Neural cell (in vitro differentiated cells): ENCODE measurements at regions not wholly inside any gene's neighbourhood (a gene's known extent, or its start where the extent isn't known, plus 50 kb on each side); places are given as distances from the start of the nearest gene placed in this dataset.

ENCODE experiments used
- H2AFZ ChIP-seq: fragments of 200-600, 300-800 bp; sonication (generic), shearing (Covaris generic); 2 replicates; pipeline ENCODE4 v1.6.0; 2014; ENCODE audit warnings: low read depth, mild to moderate bottlenecking, antibody characterized with exemption, low read length, moderate library complexity
- H3F3A ChIP-seq: fragments of 200-600 bp; shearing (Covaris generic); 2 replicates; pipeline ENCODE4 v1.6.1; 2016; ENCODE audit warnings: mild to moderate bottlenecking, moderate library complexity, mixed read lengths, antibody characterized with exemption, low read length; ENCODE audit not compliant: insufficient read depth, poor library complexity, severe bottlenecking
- H3K27ac ChIP-seq: fragments of 200-600, 300-800 bp; sonication (generic), shearing (Covaris generic); 2 replicates; pipeline ENCODE4 v1.5.1; 2014; ENCODE audit warnings: mild to moderate bottlenecking, low read length, moderate library complexity
- H3K27me3 ChIP-seq: fragments of 300-800, 200-600 bp; sonication (generic), shearing (Covaris generic); 2 replicates; pipeline ENCODE4 v1.6.0; 2014; ENCODE audit warnings: mild to moderate bottlenecking, low read depth, low read length, moderate library complexity; ENCODE audit not compliant: insufficient read depth
- H3K36me3 ChIP-seq: fragments of 300-800, 200-600 bp; sonication (generic), shearing (Covaris generic); 2 replicates; pipeline ENCODE4 v1.5.1; 2014; ENCODE audit warnings: mild to moderate bottlenecking, antibody characterized with exemption, low read length, moderate library complexity; ENCODE audit not compliant: insufficient read depth
- H3K4me2 ChIP-seq: fragments of 300-800, 200-600 bp; sonication (generic), shearing (Covaris generic); 2 replicates; pipeline ENCODE4 v1.6.0; 2014; ENCODE audit warnings: mild to moderate bottlenecking, low read length
- H3K4me3 ChIP-seq: fragments of 300-800, 200-600 bp; sonication (generic), shearing (Covaris generic); 2 replicates; pipeline ENCODE4 v1.5.1; 2014; ENCODE audit warnings: mild to moderate bottlenecking, low read length, moderate library complexity
- H3K79me2 ChIP-seq: fragments of 200-600 bp; shearing (Covaris generic); replicated peaks from 2 replicates; pipeline ENCODE4 v1.6.0; 2014; ENCODE audit warnings: mild to moderate bottlenecking, low read length, moderate library complexity; ENCODE audit not compliant: insufficient read depth
- H3K9ac ChIP-seq: fragments of 300-800, 200-600 bp; sonication (generic), shearing (Covaris generic); 2 replicates; pipeline ENCODE4 v1.6.1; 2016; ENCODE audit warnings: mild to moderate bottlenecking, low read length, mixed read lengths
- H3K9me2 ChIP-seq: fragments of 200-600 bp; shearing (Covaris generic); 2 replicates; pipeline ENCODE4 v1.6.1; 2016; ENCODE audit warnings: mild to moderate bottlenecking, low read length, mixed read lengths; ENCODE audit not compliant: insufficient read depth
- H3K9me3 ChIP-seq: fragments of 200-600, 300-800 bp; sonication (generic), shearing (Covaris generic); 2 replicates; pipeline ENCODE4 v1.6.1; 2016; ENCODE audit warnings: mild to moderate bottlenecking, mixed run types, low read length, moderate library complexity, mixed read lengths
- H4K20me1 ChIP-seq: fragments of 200-600 bp; shearing (Covaris generic); 2 replicates; pipeline ENCODE4 v1.6.1; 2016; ENCODE audit warnings: mild to moderate bottlenecking, mixed run types; ENCODE audit not compliant: insufficient read depth
- CTCF ChIP-seq: fragments of 450-650 bp; IDR thresholded peaks from 2 replicates; pipeline ENCODE4 v1.5.1; 2014; ENCODE audit warnings: antibody characterized with exemption, mild to moderate bottlenecking, moderate library complexity; ENCODE audit not compliant: poor library complexity, severe bottlenecking
- EP300 ChIP-seq: fragments of 450-650 bp; conservative IDR thresholded peaks from 2 replicates; pipeline ENCODE4 v1.6.1; 2014; ENCODE audit warnings: antibody characterized with exemption, mild to moderate bottlenecking, moderate library complexity; ENCODE audit not compliant: poor library complexity, severe bottlenecking
- EZH2 ChIP-seq: fragments of 200-600, 300-800 bp; shearing (Covaris generic), sonication (generic); IDR thresholded peaks from 2 replicates; pipeline ENCODE4 v1.6.1; 2014; ENCODE audit warnings: antibody characterized with exemption, low read length, borderline replicate concordance, mild to moderate bottlenecking; ENCODE audit not compliant: insufficient read depth, poor library complexity, severe bottlenecking
- MXI1 ChIP-seq: fragments of 450-650 bp; conservative IDR thresholded peaks from 2 replicates; pipeline ENCODE4 v1.6.1; 2014; ENCODE audit warnings: antibody characterized with exemption, mild to moderate bottlenecking; ENCODE audit not compliant: poor library complexity, severe bottlenecking
- POLR2AphosphoS5 ChIP-seq: IDR thresholded peaks from 2 replicates; pipeline ENCODE4 v1.6.1; 2012
- RAD21 ChIP-seq: fragments of 450-650 bp; conservative IDR thresholded peaks from 2 replicates; pipeline ENCODE4 v1.6.1; 2014; ENCODE audit warnings: antibody characterized with exemption, mild to moderate bottlenecking, moderate library complexity
- SMC3 ChIP-seq: fragments of 450-650 bp; conservative IDR thresholded peaks from 2 replicates; pipeline ENCODE4 v1.6.1; 2014; ENCODE audit warnings: antibody characterized with exemption, mild to moderate bottlenecking, moderate library complexity; ENCODE audit not compliant: poor library complexity
- TAF1 ChIP-seq: IDR thresholded peaks from 2 replicates; pipeline ENCODE4 v1.6.1; 2012; ENCODE audit warnings: low read depth

- Histone ChIP-seq H3F3A (no peaks in the 10 kb centered on the region), H3K27ac (no peak overlapping the region), H3K9me3 (peaks cover 4% of the 10 kb centered on the region), H4K20me1 (no peaks in the 10 kb centered on the region), H3K27me3 (no peaks in the 10 kb centered on the region), H3K4me2 (no peak overlapping the region), H3K9me2 (no peaks in the 10 kb centered on the region), H3K36me3 (no peaks in the 10 kb centered on the region), H2AFZ (no peak overlapping the region), H3K79me2 (no peaks in the 10 kb centered on the region), H3K9ac (no peak overlapping the region), H3K4me3 (no peak overlapping the region)
- TF ChIP-seq EP300, result peak; percentile 83
- peak; percentile 66 for TF ChIP-seq POLR2AphosphoS5
- TF ChIP-seq EZH2, result no peak
Measured at GRCh38 chr6:145116591-145117178, 618.6 kb downstream of the EPM2A start.

DNA sequence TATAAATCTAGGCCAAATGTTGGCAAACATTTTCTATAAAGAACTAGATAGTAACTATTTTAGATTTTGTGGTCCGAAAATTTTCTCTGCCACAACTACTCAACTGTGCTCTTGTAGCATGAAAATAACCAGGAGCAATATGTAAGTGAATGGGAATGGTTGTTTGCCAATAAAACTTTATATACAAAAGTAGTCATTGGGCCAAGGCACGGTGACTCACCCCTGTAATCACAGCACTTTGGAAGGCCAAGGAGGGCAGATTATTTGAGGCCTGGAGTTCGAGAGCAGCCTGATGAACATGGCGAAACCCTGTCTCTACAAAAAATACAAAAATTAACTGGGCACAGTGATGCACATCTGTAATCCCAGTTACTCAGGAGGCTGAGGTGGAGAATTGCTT is 617.1 kb downstream of the EPM2A start:
- no peaks in the 10 kb centered on the region for H3K9me2 ChIP-seq
- H3K4me3 ChIP-seq, result no peak overlapping the region

GRCh38 chr6:145119081-145119480 is 616.2 kb downstream of the EPM2A start:
- no peak overlapping the region for H2AFZ ChIP-seq
- H3K79me2 ChIP-seq, result no peaks in the 10 kb centered on the region
- no peak for TF ChIP-seq MXI1
- TF ChIP-seq POLR2AphosphoS5, result no peak

More for the DNA sequence above, 617.1 kb downstream of the EPM2A start:
- Histone ChIP-seq H3K27me3 (no peaks in the 10 kb centered on the region), H3K27ac (no peak overlapping the region), H3K36me3 (no peaks in the 10 kb centered on the region), H3K4me2 (no peak overlapping the region), H2AFZ (no peak overlapping the region), H4K20me1 (no peaks in the 10 kb centered on the region), H3K79me2 (no peaks in the 10 kb centered on the region), H3K9me3 (no peaks in the 10 kb centered on the region), H3K9ac (no peak overlapping the region), H3F3A (no peaks in the 10 kb centered on the region)
- TF ChIP-seq TAF1 (no peak), EZH2 (no peak), EP300 (no peak), CTCF (no peak), MXI1 (no peak), RAD21 (no peak), SMC3 (no peak)

More at GRCh38 chr6:145119081-145119480, 616.2 kb downstream of the EPM2A start:
- Histone ChIP-seq H4K20me1 (no peaks in the 10 kb centered on the region), H3K27me3 (no peaks in the 10 kb centered on the region), H3K9me2 (no peaks in the 10 kb centered on the region), H3F3A (no peaks in the 10 kb centered on the region), H3K36me3 (no peaks in the 10 kb centered on the region), H3K27ac (no peak overlapping the region), H3K9me3 (no peaks in the 10 kb centered on the region), H3K4me3 (no peak overlapping the region), H3K4me2 (no peak overlapping the region), H3K9ac (no peak overlapping the region)
